ENCODE measurements at regions not wholly inside any gene's neighbourhood (a gene's known extent, or its start where the extent isn't known, plus 50 kb on each side); places are given as distances from the start of the nearest gene placed in this dataset.

DNA sequence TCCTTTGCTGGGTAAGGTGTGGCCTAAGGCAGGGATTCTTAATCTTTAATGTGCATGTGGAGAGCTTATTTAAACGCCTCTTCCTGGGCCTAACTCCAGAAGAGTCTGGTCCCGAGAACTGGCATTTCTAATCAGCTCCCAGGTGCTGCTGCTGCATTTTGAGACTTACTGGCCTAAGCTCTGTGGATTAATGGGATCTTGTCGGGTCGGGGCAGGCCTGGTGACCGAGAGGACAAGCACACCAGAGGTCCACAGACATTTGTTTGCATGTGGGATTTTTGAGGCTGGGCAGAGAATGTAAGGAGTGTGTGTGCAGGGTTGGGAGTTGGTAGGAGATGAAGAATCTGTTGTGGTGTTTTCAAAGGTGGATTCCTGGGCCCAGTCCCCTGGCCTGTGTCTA lies 95.0 kb upstream of the DAP start:
- TF ChIP-seq, protein P1, sequence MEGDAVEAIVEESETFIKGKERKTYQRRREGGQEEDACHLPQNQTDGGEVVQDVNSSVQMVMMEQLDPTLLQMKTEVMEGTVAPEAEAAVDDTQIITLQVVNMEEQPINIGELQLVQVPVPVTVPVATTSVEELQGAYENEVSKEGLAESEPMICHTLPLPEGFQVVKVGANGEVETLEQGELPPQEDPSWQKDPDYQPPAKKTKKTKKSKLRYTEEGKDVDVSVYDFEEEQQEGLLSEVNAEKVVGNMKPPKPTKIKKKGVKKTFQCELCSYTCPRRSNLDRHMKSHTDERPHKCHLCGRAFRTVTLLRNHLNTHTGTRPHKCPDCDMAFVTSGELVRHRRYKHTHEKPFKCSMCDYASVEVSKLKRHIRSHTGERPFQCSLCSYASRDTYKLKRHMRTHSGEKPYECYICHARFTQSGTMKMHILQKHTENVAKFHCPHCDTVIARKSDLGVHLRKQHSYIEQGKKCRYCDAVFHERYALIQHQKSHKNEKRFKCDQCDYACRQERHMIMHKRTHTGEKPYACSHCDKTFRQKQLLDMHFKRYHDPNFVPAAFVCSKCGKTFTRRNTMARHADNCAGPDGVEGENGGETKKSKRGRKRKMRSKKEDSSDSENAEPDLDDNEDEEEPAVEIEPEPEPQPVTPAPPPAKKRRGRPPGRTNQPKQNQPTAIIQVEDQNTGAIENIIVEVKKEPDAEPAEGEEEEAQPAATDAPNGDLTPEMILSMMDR (IDR thresholded peaks at IDR 0.05; ENCODE audit: low read depth, low read length, missing control alignments), result no peak
- in situ Hi-C loops (cut with HindIII; ENCODE audit: low sequenced_read_pairs), result loop anchor here (10.0 to 25.0 kb wide), 3 partner anchors 101 to 394 kb away; no protein-coding TSS in a partner anchor
- DNase-seq (ENCODE audit: low read depth), result no peak
- no peak overlapping the region for H3K4me3 ChIP-seq (ENCODE audit: low read depth, low read length)

DNA sequence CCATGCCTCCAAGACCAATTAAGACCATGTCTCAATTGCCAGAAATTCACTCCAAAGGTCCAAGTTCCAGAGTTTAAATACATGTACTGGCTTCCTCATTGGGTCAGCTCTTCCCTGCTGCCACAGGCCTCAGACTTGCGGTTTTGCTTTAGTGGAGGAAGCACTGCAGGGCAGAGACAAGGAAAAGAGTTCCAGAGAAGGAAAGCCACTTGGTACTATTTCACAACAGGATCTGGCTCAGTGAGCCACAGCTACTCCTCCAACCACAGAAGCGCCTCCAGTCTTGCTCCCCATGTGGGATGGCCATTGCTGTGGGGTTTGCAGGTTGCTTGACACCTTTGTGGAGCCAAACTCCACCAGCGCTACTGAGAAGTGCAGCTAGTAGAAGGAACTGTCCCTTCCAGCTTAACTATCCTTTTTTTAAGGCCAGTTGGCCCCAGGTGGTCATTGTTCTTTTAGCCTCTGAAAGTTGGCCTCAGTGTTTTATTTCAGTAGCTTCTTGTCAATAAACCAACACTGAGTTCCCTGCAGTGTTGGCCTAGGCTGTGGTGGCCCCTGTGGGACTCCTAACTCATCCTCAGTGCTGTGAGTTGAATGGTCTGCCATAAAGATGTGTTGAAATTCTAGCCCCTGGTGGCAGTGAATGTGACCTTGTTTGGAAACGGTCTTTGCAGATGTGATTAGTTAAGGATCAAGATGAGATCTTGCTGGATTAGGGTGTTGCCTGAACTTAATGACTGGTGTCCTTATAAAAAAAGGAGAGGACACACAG lies 93.7 kb upstream of the DAP start:
- no peak overlapping the region for H3K4me3 ChIP-seq (ENCODE audit: low read depth, low read length)
- TF ChIP-seq, protein P1 (IDR thresholded peaks at IDR 0.05; ENCODE audit: low read depth, low read length, missing control alignments), result no peak
- no peak for DNase-seq (ENCODE audit: low read depth)
- in situ Hi-C loops (cut with HindIII; ENCODE audit: low sequenced_read_pairs), result loop anchor here (10.0 to 25.0 kb wide), 3 partner anchors 100 to 392 kb away; no protein-coding TSS in a partner anchor

DNA sequence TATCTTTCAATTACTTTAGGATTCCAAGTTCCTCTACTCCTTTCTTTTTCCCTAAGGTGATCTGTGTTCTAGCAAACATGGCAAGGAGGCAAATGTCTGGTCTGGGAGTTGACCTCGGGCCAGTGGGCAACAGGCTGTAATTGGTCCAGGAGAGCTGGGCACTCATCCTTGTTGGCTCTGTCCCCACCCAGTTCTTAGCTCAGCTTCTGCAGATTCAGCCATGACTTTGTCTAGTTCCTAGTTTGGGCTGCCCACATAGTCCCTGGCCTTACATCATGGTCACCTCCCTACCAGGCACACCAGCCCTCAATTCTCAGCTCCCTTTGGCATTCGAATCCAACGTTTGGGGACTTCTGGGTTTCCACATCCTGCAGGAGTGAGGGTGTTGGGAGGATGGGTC lies 92.1 kb upstream of the DAP start:
- no peak overlapping the region for H3K4me3 ChIP-seq (ENCODE audit: low read depth, low read length)
- DNase-seq (ENCODE audit: low read depth), result no peak
- in situ Hi-C loops (cut with HindIII; ENCODE audit: low sequenced_read_pairs), result loop anchor here (10.0 to 25.0 kb wide), 3 partner anchors 98 to 391 kb away; no protein-coding TSS in a partner anchor
- TF ChIP-seq, protein P1 (IDR thresholded peaks at IDR 0.05; ENCODE audit: low read depth, low read length, missing control alignments), result no peak

DNA sequence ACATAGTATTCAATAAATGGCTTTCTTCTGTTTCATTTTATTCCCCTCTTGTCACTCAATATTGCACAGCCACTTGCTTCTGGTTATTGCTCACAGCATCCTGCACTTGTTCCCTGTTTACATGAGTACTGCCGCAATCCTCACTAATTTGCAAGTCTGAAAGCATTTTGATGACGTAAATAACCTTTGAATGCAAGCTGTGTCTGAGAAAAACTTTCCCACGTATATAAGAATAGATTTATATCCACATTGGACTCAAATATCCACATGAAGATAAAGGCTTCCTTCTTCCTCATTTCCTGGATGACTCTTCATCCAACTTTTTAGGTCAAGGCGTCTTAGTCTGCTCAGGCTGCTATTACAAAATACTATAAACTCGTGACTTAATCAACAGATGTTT lies 88.2 kb upstream of the DAP start:
- H3K4me3 ChIP-seq (ENCODE audit: low read depth, low read length), result no peak overlapping the region
- TF ChIP-seq, protein P1 (IDR thresholded peaks at IDR 0.05; ENCODE audit: low read depth, low read length, missing control alignments), result no peak
- in situ Hi-C loops (cut with HindIII; ENCODE audit: low sequenced_read_pairs), result no loop called here
- DNase-seq (ENCODE audit: low read depth), result no peak

DNA sequence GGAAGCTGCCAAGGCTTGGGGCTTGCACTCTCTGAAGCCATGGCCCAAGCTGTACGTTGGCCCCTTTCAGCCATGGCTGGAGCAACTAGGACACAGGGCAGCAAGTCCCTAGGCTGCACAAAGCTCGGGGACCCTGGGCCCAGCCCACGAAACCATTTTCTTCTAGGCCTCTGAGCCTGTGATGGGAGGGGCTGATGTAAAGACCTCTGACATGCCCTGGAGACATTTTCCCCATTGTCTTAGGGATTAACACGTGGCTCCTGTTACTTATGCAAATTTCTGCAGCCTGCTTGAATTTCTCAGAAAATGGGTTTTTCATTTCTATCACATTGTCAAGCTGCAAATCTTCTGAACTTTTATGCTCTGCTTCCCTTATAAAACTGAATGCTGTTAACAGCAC lies 83.0 kb upstream of the DAP start:
- no peak overlapping the region for H3K4me3 ChIP-seq (ENCODE audit: low read depth, low read length)
- TF ChIP-seq, protein P1 (IDR thresholded peaks at IDR 0.05; ENCODE audit: low read depth, low read length, missing control alignments), result no peak
- in situ Hi-C loops (cut with HindIII; ENCODE audit: low sequenced_read_pairs), result no loop called here
- no peak for DNase-seq (ENCODE audit: low read depth)

DNA sequence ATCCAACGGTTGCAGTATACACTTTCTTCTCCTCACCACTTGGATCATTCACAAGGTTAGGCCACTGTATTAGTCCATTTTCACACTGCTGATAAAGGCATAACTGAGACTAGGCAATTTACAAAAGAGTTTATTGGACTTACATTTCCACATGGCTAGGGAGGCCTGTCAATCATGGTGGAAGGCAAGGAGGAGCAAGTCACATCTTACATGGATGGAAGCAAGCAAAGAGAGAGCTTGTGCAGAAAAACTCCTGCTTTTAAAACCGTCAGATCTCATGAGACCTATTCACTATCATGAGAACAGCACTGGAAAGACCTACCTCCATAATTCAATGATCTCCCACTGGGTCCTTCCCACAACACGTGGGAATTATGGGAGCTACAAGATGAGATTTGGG lies 81.8 kb upstream of the DAP start:
- in situ Hi-C loops (cut with HindIII; ENCODE audit: low sequenced_read_pairs), result no loop called here
- TF ChIP-seq, protein P1 (IDR thresholded peaks at IDR 0.05; ENCODE audit: low read depth, low read length, missing control alignments), result no peak
- H3K4me3 ChIP-seq (ENCODE audit: low read depth, low read length), result no peak overlapping the region
- DNase-seq (ENCODE audit: low read depth), result no peak

All from astrocyte of the cerebellum (primary cell).